SIG-M5 (cell line): ENCODE measurements at regions not wholly inside any gene's neighbourhood (a gene's known extent, or its start where the extent isn't known, plus 50 kb on each side); places are given as distances from the start of the nearest gene placed in this dataset.

Experiments
- DNase-seq: peaks from one replicate; lab custom pipeline; 2025; lab: John Stamatoyannopoulos, UW

DNA sequence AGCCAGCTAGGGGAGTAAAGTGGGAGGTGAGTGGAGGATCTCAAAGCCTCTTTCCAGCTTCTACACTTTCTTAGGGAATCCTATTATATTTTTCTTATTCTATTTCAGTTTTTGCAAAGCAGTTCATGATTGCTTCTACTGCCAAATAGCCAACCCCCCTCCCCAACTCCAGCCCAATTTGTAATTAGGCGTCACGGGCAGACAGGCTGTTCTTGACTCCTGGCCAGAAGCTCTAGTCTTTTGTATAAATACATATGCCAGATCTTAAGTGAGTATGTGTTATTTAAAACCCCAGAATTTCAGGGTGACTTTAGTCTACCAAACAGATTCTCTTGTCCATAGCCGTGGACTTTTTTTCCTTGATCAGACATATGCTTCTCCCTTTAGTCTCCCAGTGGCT is 255.2 kb downstream of the BUB3 start:
- no peak for DNase-seq

DNA sequence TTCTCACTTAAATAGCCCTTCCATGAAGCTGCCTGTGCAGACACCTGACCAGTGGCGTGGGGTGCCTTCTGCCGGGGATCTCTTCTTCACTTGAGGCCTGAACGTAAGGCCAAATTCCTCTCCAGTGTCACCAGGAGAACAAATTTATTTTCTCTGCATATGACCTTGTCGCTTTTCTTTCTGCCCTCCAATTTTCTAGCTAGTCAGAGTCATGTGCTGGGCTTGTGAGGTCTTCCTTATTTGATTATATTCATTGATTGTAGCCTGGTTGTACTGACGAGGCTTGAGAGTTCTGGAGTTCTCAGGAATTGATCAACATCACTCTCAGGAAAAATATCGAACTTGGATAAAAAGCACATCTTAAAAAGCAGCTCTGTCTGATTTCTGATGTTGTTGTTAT is 255.7 kb downstream of the BUB3 start:
- no peak for DNase-seq

DNA sequence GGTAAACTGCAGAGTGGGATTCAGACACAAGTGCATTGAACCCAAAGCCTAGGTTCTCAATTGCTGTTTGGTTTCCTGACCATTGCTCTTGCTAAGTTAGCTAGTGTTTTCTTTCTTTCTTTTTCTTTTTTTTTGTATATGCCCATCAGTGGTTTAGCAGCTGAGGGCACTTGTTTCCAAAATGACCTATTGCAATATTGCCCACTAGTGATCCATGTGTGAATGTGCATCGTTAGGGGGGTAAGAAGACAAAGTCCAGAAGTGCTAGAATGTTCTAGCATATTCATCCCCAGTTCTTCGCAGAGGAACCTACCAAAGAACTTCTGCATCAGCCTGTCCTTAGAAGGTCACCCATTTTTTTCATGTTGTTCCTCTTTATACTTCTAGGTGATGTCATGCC is 252.8 kb upstream of the GPR26 start:
- DNase-seq, result no peak

DNA sequence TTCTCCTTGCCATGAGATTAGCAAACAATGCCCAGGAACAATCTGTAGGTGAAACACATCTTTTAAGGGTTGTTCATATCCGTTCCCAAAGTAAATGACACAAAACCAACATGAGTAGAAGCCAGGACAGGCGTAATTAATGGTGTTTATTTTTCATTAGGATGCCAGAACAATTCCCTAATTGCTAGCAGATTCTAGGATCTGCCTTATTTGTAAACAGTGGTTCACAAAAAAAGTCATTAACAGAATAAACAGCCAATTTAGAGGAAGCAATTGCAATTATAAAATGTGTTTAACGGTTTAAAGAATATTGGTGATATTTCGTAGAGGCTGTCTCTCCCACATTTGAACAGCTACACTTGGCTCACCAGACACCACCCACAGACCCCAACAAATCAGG is 250.6 kb upstream of the GPR26 start:
- no peak for DNase-seq

DNA sequence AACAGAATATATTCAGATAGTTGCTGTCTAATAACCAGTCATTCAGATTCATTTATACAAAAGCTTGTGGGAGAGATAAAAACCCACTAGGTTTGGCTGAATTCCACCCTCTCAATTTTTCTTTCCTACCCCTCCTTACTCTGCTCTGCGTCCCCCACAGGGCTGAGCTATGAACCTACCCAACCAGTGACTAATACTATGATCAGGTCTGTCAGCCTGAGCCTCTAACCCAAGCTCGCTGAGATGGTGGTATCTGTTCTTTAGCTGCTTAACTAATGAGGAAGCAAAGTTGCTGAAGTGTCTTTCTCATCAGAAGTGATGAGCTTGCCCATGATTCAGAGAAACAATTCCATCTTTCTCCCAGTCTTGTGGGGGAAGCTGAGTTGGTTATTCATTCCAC is 248.7 kb upstream of the GPR26 start:
- DNase-seq, result no peak

DNA sequence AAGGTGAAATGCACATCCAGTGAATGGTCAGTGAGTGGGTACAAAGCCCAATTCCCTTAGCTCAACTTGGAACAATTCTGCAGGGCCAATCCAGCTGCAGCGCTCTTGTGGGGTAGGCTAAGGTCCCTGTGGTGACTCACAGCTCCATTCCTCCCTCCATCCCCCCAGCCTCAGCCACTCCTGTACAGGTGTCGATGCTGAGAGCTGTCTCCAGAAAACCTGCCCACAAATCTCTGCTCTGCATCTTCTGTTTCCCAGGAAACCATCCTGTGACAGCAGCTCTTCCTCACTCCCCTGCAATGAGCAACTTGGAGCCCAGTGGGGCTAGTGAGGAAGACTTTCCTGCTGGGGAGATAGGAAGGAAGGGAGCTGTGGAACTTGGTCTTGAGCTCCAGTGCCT is 244.7 kb upstream of the GPR26 start:
- no peak for DNase-seq

DNA sequence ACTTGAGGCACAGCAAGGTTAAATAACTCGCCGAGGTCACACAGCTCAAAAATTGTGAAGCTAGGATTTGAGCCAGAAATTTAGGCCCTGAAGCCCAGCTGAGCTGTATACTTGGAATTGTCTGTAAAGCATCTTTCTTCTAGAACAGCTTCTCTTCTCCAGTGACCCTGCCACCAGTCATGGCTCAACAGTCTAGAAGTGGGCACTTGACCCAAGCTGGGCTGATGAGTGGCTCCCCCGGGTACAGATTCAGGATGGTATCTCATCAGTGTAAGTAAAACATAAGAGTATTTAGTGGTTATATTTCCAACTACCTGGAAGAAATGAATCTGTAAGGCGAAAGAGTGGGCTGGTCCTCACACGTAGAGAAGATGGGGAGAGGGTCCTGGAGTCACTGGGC is 243.9 kb upstream of the GPR26 start:
- no peak for DNase-seq

DNA sequence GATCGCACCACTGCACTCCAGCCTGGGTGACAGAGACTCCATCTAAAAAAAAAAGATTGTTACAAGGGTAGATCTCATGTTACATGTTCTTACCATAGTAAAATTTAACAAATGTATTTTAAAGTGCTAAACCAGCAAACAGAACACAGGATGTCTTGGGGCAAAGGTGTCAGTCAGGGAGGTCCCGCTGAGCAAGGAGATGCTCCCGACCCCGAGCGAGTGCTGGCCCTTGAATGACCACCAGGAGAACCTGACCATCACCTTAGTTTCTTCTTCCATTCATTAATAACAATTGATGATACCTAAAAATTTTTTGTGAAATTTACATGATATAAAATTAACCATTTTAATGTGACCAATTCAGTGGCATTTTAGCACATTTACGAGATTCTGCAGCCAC is 241.6 kb upstream of the GPR26 start:
- no peak for DNase-seq

DNA sequence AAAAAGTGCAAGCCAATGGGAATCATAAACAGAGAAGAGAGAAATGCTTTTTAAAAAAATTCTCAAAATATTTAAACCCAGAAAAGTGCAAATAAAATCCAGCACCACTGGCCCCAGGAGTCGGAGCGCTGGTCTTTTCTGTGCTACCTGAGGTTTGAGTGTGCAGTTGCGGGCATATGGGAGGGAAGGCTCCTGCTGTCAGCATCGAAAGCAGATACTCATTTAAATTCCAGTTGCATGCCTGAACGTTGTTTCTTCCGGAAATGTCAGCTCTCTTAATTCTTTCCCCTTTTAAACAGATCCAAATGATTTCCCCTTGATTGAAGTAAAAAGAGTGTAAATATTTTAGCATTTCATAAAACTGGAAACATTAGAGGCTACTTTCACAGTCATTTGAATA is 240.5 kb upstream of the GPR26 start:
- DNase-seq, result no peak

DNA sequence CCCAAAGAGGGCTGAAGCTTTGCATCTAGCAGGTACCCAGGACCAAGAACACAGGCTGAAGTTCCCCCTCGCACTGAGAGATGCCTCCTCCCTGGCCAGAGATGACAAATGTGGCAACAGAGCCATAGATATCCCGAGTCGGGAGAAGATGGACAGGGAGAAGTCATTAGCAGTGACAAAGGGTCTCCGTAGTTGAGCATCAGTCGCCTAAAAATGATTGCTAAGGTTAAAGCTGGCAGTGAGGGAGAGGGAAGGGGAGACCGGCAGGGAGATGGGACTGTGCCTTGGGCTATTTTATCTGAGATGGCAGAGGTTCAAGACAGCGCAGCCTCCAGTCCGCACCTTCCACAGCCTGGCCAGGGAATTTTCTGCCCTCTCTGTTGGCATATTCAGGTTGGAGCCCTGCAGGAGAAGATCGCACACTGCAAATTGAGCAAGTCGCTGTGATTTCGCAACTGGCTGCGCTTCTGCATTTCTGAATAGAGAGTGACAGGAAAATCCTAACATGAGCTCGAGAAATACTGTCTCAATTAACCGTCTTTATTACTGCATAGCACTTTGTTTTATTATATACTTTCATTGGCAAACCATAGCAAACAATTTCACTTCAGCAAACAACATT is 238.9 kb upstream of the GPR26 start:
- no peak for DNase-seq

DNA sequence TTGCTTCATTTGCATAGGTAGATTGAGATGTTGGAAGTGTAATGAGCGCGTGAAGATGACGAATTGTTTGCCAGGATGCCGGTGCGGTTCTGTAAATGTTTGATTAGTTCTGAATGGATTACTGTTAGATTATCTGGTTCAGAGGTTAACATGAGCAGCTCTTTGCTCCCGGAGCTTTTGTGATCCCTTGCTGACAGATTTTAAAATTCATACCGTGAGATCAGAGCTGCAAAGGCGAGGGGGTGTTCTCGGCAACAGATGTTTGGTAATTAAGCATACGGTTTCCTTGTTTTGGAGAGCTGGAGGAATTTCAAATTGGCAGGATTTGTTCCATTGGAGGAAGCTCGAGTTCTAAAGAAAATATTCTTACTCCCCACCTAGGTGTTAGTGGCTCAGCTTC is 237.8 kb upstream of the GPR26 start:
- no peak for DNase-seq

DNA sequence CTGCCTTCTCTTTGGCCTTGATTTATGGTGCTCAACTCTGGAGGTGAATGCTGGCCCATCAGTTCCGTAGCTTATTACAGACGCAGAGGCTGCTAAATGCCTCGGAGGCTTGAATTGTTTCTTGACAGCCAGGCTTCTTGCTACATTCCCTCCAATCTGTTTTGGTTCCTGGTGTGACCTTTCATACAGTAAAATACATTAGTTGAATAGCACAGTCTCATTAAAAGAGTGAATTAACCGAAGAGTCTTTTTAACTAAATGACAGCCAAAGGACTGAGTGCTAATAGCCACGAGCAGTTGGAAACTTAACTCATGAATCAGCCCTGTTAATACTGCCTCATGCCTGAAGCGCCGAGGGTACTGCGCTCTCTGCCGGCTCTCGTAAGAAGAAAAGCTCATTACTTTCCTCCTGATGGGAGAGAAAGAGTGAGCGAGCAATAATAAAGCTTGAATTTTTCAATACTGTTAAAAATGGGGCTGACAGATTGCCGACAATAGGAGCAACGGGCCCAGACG is 236.4 kb upstream of the GPR26 start:
- no peak for DNase-seq

DNA sequence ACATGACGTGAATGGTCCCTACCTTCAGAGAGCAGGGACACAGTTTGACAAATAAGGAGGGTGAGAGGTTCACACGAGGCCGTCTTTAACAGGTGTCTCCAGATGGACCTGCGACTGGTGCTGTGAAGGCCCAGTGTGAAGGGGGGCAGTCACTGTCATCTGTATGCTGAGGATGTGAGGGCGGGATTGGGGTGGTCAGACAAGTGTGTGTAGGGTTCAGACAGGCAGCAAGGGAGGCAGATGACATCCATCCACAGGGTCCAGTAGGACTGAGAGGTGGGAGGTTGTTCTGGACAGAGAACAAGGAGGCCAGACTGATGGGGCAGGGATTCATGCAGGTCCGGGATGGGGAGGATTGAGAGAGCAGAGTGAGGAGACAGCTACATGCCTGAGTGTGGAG is 232.6 kb upstream of the GPR26 start:
- DNase-seq, result no peak

DNA sequence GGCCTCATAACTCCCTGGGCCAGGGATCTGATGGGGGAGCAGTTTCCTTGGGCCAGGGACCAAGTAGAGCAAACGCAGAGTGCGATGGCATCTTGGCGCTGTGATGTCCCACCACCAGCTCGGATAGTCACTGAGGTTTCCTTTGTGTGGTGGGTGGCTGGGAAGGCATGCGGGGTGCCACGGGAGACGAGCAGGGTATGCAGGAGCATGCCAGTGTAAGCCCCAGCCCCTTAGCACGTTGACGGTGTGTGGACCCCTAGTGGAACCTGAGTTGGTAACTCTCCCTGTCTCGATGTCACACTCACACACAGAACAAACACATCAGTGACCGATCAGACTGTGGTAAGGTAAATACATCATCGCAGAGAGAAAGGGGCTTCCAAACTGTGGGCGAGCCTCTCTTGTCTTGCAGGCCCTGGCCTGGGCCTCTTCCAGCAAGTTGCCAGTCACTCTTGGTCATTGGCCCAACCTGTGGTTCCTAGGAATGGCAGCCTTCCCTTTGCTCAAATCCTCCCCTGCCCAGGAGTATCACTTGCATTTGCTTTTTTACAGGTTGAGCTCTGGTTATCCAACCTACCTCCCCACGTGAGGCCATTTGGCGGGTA is 231.6 kb upstream of the GPR26 start:
- DNase-seq, result no peak

DNA sequence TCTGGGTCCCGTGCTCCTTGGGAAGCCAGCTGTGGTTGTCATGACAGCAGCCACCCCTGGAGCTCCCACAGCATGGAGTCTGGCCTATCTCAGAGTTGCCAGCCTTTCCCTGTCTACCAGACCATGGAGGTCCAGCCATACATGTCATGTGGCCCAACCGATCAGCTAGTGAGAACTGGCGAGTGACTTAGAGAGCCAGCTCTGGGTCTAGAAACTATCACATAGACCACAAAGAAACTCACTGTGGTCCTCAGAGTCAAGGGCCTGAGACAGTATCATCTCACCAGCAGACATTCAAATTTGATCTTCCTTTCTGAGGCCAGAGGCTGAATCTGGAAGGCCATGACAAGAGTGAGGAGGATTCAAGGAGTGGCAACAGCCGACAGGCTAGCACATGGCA is 223.3 kb upstream of the GPR26 start:
- no peak for DNase-seq

DNA sequence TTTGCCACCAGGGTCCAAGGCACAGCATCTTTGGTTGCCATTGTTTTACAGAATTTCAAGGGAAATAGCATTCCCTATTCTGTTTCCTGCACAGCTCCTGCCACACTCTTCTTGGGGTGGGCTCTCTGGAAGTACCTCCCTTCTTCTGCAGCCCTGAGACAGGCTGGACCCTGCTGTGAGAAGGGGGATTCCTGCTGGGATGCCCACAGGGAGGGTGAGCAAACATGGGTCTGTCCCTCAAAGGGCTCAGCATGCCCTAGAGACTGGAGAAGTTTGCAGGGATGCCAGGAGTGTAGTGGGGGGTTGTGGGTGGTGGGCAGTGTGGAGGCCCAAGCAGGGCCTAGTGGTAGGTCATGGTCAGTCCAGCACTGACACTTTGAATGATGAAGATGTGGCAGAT is 222.2 kb upstream of the GPR26 start:
- DNase-seq, result no peak

DNA sequence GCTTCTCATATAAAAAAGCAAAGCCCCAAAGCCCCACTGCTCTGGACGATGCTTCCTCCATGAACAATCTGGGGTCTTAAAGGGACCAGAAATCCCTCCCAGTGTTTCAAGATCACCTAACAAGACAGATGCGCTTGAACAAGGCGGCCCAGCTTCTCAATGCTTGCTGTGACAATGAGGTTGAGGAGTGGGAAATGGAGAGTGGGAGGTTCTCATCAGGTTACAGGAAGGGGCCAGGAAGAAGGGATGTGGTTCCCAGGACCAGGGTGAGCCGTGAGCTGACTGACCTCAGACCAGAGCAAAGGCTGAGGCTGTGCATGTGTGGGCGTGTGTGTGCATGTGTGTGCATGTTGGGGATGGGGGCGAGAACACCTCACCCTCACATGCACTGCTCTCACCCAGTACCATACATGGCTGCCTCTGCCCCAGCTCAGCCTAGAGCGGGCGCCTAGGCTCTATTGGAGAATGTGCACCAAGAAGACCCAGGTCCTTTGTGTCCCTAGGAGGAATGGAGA is 220.8 kb upstream of the GPR26 start:
- DNase-seq, result no peak

DNA sequence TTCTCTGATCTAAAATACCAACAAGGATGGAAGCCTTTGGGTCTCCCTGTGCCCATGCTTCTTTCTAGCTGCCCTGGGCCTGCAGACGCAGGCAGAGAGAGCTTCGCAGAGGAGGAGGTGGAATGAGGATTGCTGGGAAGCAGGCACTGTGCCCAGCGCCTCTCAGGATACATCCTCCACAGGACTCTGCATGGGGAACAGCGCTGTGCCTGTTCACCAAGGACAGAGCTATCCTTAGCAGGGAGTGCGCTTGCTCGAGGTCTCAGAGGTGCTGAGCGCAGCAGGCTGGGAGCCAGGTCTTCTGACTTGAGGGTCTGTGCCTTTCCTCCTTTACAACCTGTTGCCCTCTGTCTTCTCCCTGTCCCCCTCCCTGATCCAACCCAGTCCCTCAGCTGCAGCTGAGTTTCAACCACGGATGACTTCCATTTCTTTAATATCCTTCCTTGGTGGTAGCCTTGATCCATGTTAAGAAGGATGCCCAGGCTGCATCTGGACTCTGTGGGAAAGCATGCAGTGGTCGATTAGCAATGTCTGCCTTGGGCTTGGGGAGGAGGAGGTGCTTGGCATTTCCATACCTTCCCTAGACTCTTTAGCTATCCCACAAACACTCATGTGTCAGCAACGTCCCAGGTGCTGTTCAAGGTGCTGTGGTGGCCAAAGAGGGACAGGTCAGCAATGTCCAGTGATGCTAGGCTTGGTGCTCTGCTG is 219.6 kb upstream of the GPR26 start:
- DNase-seq, result no peak

DNA sequence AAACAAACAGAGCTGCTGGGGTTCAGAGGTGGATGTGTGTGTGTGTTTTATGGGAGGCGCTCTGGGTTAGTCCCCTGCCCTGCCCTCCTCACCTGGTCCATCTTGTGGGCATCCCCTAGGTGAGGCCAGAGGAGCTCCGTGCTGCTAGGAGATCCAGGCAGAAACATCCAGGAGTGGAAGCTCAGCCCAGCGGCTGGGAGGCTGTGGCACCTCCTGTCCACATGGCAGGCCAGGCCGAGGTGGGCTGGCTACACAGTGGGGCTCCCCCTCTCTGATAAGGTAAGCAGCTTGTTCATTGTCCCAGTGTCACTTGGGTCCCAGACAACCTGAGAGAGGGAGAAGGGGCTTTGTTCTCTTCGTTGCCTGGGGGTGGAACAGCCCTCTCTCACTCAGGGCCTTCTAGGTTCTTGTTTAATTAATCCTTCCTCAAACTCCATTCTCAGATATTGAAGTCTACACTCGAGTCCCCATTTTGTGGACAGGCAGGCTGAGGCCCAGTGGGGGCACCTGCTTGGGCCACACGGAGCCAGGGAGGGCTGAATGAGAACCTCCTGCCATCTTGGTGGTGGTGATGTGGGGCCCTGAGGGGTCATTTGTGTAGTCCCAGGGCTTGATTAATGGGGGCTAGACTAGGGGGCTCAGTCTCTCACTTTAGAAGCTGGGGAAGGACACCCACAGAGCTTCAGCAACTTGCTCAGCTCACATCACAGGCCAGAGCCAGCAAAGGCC is 216.8 kb upstream of the GPR26 start:
- DNase-seq, result no peak

DNA sequence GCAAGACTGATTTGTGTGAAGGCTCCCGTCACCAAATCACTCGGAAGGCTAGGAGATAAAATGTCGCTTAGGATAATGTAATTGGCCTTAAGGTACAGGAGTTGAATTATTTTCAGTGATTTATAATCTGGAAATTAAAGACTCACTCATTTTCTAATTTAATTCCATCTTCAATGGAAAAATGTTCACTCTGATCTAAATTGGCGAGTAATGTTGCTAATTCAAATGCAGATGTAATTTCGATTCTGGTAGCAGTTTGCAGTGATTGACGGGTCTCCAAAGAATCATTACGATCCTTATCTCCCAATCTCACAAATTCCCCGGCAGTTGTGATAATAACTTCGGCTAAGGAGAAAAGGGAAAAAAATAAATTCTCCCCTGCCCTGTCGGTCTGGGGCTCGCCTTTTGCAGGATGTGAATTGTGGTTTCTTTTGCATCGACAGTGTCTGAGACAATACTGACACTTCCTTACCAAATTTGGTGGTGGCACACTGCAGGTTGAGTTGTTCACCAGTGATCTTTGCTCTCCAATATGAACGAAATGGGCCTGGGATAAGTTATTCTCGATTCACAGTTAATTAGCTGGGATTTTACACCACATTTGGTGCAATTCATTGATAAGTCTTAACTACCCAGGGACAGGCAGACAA is 215.1 kb upstream of the GPR26 start:
- no peak for DNase-seq

DNA sequence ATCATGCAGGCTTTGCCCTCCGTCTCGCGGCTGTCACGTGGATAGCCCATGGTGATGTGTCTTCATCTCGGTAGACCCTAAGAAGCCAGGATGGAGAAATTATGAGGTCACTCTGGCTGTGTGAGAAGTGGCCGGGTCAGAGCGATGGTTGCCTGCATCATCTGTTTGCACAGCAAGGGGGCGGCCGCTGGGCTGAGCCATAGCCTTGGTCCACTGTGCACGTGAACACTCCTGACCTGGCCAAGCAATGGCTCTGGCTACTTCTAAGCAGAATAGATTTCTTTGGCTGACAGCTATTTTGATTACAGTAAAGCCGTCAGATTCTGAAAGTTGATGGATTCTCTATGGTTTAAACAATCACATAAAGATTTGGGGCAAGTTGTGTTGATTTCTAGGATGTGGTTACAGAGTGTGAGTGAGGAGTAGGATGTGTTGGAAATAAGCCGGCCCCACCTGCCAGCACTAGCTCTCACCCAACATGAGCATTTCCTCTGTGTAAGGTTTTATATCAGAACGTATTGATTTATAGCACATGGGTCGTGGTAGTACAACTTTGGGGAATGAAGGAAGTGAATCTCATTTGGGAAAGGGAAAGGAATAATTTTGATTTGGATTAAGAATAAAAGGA is 214.4 kb upstream of the GPR26 start:
- DNase-seq, result no peak

DNA sequence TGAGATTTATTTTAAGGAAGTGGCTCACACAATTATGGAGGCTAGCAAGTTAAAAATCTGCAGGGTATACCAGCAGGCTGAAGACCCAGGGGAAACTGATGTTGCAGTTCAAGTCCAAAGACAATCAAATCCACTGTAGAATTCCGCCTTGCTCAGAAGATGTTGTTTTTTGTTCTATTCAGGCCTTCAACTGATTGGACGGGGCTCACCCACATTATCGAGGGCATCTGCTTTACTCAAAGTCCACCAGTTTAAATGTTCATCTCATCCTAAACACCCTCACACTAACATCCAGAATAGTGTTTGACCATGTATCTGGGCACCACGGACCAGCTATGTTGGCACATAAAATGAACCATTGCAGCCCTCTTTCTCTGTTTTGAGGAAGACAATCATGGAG is 211.2 kb upstream of the GPR26 start:
- no peak for DNase-seq
